Peyer's patch (tissue), 4 donors: ENCODE measurements at regions not wholly inside any gene's neighbourhood (a gene's known extent, or its start where the extent isn't known, plus 50 kb on each side); places are given as distances from the start of the nearest gene placed in this dataset.
A peak's percentile ranks its signal among the peaks of the same experiment; 100 is the strongest.

Experiments used
- DNase-seq, 3 donors: peaks; one replicate each; pipeline ENCODE4 v3.0.0-alpha.2; 2017 to 2019
- H3K27ac ChIP-seq, 4 donors: fragments of 200-600 bp; sonication (generic); one replicate each; pipeline ENCODE4 v1.5.1; 2016 to 2019
- H3K27me3 ChIP-seq, 2 donors: fragments of 200-600 bp; sonication (generic); one replicate each; pipeline ENCODE4 v1.5.1; 2019
- H3K36me3 ChIP-seq, 3 donors: fragments of 200-600 bp; sonication (generic); one replicate each; pipeline ENCODE4 v1.5.1; 2016 to 2019
- H3K4me1 ChIP-seq, 4 donors: fragments of 200-600 bp; sonication (generic); one replicate each; pipeline ENCODE4 v1.5.1; 2016 to 2019
- H3K4me3 ChIP-seq, 4 donors: fragments of 200-600 bp; sonication (generic); 1 replicate in 3 of 4; 2 replicates in 1 of 4; pipeline ENCODE4 v1.5.1; 2016 to 2019; ENCODE audit warnings: mild to moderate bottlenecking in 1 of 4
- H3K9me3 ChIP-seq, 4 donors: fragments of 200-600 bp; sonication (generic); one replicate each; pipeline ENCODE4 v1.5.1; 2016 to 2019; ENCODE audit warnings: mild to moderate bottlenecking in 1 of 4
- POLR2A ChIP-seq, 2 donors: fragments of 450-650 bp; IDR thresholded peaks; one replicate each; pipeline ENCODE4 v1.5.1; 2017; ENCODE audit warnings: antibody characterized with exemption in 2 of 2, mild to moderate bottlenecking in 2 of 2, moderate library complexity in 2 of 2
- TF ChIP-seq, protein P1 (sequence below), 6 experiments: fragments of 450-650 bp in 4 of 6; fragments of 200-600 bp in 2 of 6; sonication (generic) in 1 of 6; IDR thresholded peaks; one replicate each; pipeline ENCODE4 v1.5.1; 2017 to 2019; ENCODE audit warnings: antibody characterized with exemption in 6 of 6, mild to moderate bottlenecking in 3 of 6, moderate library complexity in 1 of 6

DNA sequence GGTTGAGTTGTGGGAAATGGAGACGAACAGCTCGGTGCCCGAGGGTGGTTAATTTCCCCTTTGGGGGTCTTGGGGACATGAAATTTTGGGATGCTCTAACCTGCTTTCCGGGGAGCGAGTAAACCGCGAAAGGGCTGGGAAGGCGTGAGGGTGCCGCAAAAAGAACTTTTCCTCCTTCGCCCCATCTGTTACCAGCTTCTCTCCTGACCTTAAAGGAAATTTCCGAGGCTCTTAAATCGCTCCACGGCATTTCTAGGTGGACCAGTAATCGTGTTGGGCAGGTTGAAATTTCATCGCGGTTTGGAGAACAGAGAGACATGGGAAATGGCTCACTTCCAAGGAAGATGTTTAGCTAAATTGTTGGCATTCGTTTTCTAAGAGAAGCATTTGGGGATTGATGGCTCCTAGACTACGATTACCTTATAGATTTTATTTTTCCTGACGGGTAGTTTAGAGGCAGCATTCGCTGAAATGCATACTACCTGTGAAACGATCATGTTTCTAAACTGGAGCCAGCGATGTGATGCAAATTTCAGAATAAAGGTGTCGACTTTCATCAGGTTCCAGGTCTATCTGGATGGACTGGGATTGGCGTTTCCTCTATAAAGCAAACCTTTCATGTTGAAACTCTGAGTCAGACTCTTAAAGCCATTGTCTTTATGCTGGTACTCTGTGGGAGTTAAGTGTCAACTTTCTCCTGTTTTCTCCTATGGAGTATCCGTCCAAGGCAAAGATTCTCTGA, 414.5 kb downstream of the PCNX1 start:
- Histone ChIP-seq H3K4me1 (peaks cover 0 to 13% (median 8%) of the 10 kb centered on the region in 4 donors), H3K27ac (peak overlapping the region; percentile 98 to 99 (median 99)), H3K9me3 (no peaks in the 10 kb centered on the region), H3K36me3 (no peaks in the 10 kb centered on the region), H3K4me3 (peak overlapping the region; percentile 71 to 98 (median 90)), H3K27me3 (no peaks in the 10 kb centered on the region)
- no peak for DNase-seq
- TF ChIP-seq POLR2A (IDR thresholded peaks at IDR 0.05), result peak in 1 of 2 donors; percentile 29
- TF ChIP-seq, protein P1, sequence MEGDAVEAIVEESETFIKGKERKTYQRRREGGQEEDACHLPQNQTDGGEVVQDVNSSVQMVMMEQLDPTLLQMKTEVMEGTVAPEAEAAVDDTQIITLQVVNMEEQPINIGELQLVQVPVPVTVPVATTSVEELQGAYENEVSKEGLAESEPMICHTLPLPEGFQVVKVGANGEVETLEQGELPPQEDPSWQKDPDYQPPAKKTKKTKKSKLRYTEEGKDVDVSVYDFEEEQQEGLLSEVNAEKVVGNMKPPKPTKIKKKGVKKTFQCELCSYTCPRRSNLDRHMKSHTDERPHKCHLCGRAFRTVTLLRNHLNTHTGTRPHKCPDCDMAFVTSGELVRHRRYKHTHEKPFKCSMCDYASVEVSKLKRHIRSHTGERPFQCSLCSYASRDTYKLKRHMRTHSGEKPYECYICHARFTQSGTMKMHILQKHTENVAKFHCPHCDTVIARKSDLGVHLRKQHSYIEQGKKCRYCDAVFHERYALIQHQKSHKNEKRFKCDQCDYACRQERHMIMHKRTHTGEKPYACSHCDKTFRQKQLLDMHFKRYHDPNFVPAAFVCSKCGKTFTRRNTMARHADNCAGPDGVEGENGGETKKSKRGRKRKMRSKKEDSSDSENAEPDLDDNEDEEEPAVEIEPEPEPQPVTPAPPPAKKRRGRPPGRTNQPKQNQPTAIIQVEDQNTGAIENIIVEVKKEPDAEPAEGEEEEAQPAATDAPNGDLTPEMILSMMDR (IDR thresholded peaks at IDR 0.05), result no peak

DNA sequence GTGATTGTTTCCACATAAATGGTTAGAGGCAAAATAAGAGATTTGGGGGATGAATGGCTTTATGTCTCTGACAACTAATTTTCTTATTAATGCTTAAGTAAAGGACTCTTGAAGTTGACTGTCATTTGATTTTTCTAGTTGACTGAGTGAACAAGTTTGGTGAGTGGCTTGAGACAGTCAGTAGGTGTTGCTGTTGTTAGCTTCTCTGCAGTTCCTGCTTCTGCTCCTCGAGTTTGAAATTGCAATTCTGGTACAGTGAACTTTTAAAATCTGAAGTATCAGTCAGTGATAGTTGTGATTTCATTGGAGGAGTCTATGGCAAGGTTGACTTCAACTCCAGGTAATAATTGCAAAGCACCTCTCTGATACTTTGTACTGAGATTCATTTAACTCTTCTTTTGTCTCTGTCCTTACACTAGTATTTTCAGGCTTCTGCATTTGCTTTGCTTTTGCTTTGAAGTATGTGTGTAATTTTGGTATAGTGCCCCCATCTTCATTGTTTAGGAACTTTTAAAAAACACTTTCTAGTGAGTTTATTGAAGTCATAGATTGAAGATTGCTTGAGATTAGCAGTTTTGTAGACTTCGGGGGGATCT, 415.5 kb downstream of the PCNX1 start:
- no peaks in the 10 kb centered on the region for H3K27me3 ChIP-seq
- TF ChIP-seq POLR2A (IDR thresholded peaks at IDR 0.05), result no peak
- TF ChIP-seq, protein P1 (IDR thresholded peaks at IDR 0.05), result peak in 5 of 6 experiments; percentile 46 to 69 (median 56)
- no peaks in the 10 kb centered on the region for H3K36me3 ChIP-seq
- peaks cover 0 to 13% (median 8%) of the 10 kb centered on the region in 4 donors for H3K4me1 ChIP-seq
- H3K27ac ChIP-seq, result peak overlapping the region in 1 of 4 donors; percentile 64
- no peak for DNase-seq
- no peaks in the 10 kb centered on the region for H3K9me3 ChIP-seq
- H3K4me3 ChIP-seq, result peak overlapping the region in 1 of 4 donors; percentile 93

DNA sequence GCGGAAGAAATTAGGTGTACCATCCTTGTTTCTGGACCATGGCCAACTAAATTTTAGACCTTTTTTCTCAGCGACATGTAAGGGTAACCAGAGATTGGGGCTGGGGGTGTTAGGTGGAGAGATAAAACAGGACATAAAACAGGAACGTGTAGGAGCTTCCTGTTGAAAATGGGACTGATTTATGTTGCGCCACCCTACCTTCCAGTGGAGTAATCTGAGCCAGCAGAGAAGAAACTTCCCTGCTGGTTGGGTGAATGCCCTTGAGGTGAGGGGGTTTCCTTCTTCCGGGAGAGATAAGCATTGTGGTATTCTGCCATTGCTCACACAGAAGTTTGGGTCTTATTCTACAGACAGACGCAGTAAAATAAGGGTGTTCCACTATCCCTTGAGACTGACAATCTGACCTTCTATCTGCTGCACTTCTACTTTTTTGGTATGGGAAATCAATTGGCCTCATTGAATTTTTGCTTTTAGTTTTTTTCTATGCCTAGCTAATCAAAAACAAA, 417.6 kb downstream of the PCNX1 start:
- Histone ChIP-seq H3K36me3 (no peaks in the 10 kb centered on the region), H3K27me3 (no peaks in the 10 kb centered on the region), H3K4me1 (peaks cover 0 to 13% (median 8%) of the 10 kb centered on the region in 4 donors), H3K9me3 (no peaks in the 10 kb centered on the region), H3K4me3 (no peak overlapping the region), H3K27ac (peak overlapping the region in 2 of 4 donors; percentile 3 to 7)
- DNase-seq, result no peak
- no peak for TF ChIP-seq POLR2A (IDR thresholded peaks at IDR 0.05)
- TF ChIP-seq, protein P1 (IDR thresholded peaks at IDR 0.05), result no peak

DNA sequence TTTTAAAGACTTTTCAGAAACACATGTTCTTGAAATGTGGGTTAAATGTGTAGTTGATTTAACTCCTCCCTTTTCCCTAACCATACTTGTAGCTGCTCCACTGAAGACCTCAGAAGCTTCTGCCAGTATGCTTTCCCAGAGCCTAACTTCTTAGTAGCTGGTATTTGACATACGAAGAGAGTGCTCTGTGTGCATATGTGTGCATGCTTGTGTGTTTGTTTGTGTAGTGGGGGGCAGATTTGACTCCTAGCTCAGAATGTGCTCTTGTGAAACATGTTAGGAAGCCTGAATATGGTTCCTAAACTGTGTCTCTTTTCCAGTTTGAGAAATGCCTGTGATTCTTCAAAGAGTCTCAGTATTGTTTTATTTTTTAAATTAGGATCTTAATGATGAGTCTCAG, 420.4 kb downstream of the PCNX1 start:
- TF ChIP-seq POLR2A (IDR thresholded peaks at IDR 0.05), result no peak

DNA sequence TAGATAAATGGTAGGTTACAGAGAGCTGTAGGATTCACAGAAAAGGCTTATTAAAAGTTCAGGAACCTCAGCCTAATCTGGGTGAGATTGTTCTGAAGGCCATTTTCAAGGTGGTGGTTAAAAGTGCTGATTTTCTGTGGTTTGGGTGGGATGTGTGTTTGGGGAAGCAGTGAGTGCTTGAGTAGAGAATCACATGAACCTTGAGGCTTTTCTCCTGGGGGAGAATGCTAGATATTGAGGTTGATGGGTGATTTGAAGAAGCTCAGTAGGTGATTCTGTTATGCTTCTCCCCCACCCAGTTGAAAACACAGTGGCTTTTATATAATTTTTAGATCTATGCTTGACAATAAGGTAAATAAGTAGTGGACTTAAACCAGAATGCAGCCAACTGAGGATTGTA, 420.9 kb downstream of the PCNX1 start:
- no peak overlapping the region for H3K4me3 ChIP-seq
- H3K9me3 ChIP-seq, result no peaks in the 10 kb centered on the region
- H3K27me3 ChIP-seq, result no peaks in the 10 kb centered on the region
- H3K27ac ChIP-seq, result no peak overlapping the region
- H3K4me1 ChIP-seq, result peaks cover 0 to 8% (median 5%) of the 10 kb centered on the region in 4 donors
- H3K36me3 ChIP-seq, result no peaks in the 10 kb centered on the region
- DNase-seq, result no peak
- TF ChIP-seq POLR2A (IDR thresholded peaks at IDR 0.05), result no peak
- TF ChIP-seq, protein P1 (IDR thresholded peaks at IDR 0.05), result no peak

More for the DNA sequence above, 420.4 kb downstream of the PCNX1 start:
- Histone ChIP-seq H3K4me1 (peaks cover 0 to 13% (median 5%) of the 10 kb centered on the region in 4 donors), H3K36me3 (no peaks in the 10 kb centered on the region), H3K27ac (no peak overlapping the region), H3K9me3 (no peaks in the 10 kb centered on the region), H3K4me3 (no peak overlapping the region), H3K27me3 (no peaks in the 10 kb centered on the region)
- no peak for DNase-seq

DNA sequence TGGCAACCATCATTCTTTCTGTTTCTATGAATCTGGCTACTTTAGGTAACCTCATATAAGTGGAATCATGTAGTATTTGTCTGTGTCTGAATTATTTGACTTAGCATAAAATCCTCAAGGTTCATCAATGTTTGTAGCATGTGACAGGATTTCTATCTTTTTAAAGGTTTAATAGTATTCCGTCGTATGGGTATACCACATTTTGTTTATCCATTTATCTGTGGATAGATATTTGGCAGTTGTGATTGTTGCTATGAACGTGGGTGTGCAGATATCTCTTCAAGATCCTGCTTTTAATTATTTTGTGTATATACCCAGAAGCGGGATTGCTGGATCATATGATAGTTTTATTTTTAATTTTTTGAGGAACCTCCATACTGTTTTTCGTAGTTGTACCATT, 421.7 kb downstream of the PCNX1 start:
- no peaks in the 10 kb centered on the region for H3K9me3 ChIP-seq
- no peaks in the 10 kb centered on the region for H3K27me3 ChIP-seq
- H3K36me3 ChIP-seq, result no peaks in the 10 kb centered on the region
- peaks cover 0 to 6% (median 5%) of the 10 kb centered on the region in 4 donors for H3K4me1 ChIP-seq
- TF ChIP-seq, protein P1 (IDR thresholded peaks at IDR 0.05), result no peak
- no peak for TF ChIP-seq POLR2A (IDR thresholded peaks at IDR 0.05)
- H3K27ac ChIP-seq, result no peak overlapping the region
- DNase-seq, result no peak
- H3K4me3 ChIP-seq, result no peak overlapping the region
